ENCODE measurements at regions not wholly inside any gene's neighbourhood (a gene's known extent, or its start where the extent isn't known, plus 50 kb on each side); places are given as distances from the start of the nearest gene placed in this dataset.

GRCh38 chr9:118618084-118618483 lies 751.2 kb downstream of the BRINP1 start:
- ATAC-seq (ENCODE audit: low FRiP score) (no peak), DNase-seq (ENCODE audit: low spot score) (no peak)
- no peak for TF ChIP-seq CTCF (IDR thresholded peaks at IDR 0.05)

GRCh38 chr9:118618849-118619248 lies 750.4 kb downstream of the BRINP1 start:
- TF ChIP-seq CTCF (IDR thresholded peaks at IDR 0.05) = no peak
- ATAC-seq (ENCODE audit: low FRiP score) (no peak), DNase-seq (ENCODE audit: low spot score) (no peak)

- ATAC-seq (ENCODE audit: low FRiP score) (no peak), DNase-seq (ENCODE audit: low spot score) (no peak)
- TF ChIP-seq CTCF (IDR thresholded peaks at IDR 0.05) = no peak
Measured at GRCh38 chr9:118624608-118625007, 744.6 kb downstream of the BRINP1 start.

GRCh38 chr9:118630079-118630478 lies 739.2 kb downstream of the BRINP1 start:
- peak; percentile 55 for ATAC-seq (ENCODE audit: low FRiP score)
- TF ChIP-seq CTCF (IDR thresholded peaks at IDR 0.05) = no peak
- no peak for DNase-seq (ENCODE audit: low spot score)

GRCh38 chr9:118630931-118631595 lies 738.2 kb downstream of the BRINP1 start:
- no peak for TF ChIP-seq CTCF (IDR thresholded peaks at IDR 0.05)
- DNase-seq (ENCODE audit: low spot score) (no peak), ATAC-seq (ENCODE audit: low FRiP score) (peak; percentile 24)

GRCh38 chr9:118631956-118632355 lies 737.3 kb downstream of the BRINP1 start:
- no peak for TF ChIP-seq CTCF (IDR thresholded peaks at IDR 0.05)
- no peak for ATAC-seq (ENCODE audit: low FRiP score)
- no peak for DNase-seq (ENCODE audit: low spot score)

- DNase-seq (ENCODE audit: low spot score) (no peak), ATAC-seq (ENCODE audit: low FRiP score) (no peak)
- no peak for TF ChIP-seq CTCF (IDR thresholded peaks at IDR 0.05)
Measured at GRCh38 chr9:118635416-118635815, 733.8 kb downstream of the BRINP1 start.

Measured in omental fat pad (tissue), 3 donors.